DMS53 (cell line): ENCODE measurements at regions not wholly inside any gene's neighbourhood (a gene's known extent, or its start where the extent isn't known, plus 50 kb on each side); places are given as distances from the start of the nearest gene placed in this dataset.

ENCODE experiments used
- DNase-seq: peaks from one replicate; lab custom pipeline; 2025; lab: John Stamatoyannopoulos, UW

DNA sequence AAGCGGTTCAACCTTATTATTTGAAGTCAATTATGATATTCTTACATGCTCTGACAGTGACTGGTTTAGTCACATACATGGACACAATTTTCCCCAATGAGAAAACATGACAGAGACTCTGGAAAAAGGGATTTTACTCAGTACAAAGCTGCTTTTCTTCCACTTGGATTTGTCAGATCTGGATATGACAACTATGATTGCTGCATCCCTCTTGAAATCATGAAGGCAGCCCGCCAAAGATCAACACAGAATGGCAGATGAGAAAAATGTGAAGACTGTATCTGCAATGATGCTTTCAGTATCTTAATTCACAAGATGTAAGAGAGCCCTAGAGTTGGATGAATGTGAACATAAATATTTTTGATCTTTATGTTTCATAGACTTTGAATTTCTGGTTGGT, 439.6 kb downstream of the CDH8 start:
- no peak for DNase-seq

DNA sequence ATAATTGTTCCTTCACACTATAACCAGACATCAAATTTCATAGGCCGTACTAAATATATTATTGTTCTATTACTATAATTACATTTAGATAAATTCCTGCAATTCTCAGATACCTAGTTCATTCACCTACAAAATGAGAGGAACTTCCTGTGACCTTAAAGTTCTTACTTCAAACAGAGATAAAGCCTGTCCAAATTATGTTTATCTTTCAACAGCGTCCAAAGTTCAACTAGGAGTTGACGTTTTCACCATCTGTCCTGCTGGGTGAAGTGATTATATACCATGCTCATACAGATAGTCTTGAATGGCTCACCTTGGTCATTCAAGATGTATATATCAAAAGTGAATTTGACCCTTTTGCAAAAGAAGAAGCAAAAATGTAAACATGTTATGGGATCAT, 440.6 kb downstream of the CDH8 start:
- DNase-seq = peak; percentile 51

DNA sequence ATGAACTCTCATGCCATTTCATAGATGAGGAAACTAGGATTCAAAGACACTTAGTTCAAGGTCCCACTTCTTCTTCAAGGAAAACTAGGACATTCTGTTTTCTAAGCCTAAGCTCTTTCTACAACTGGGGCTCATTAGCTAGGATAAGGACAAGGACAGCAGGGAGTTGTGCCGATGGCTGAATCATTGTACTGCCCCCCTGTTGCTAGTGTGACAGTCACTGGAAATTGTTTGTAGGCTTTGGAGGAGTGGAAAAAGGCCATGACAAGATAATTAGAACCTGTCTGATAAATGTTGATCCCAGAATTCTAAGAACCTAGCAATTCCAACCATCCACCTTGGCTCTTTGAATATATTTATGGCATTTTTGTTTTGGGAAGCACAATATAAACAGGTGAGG, 445.7 kb downstream of the CDH8 start:
- no peak for DNase-seq

DNA sequence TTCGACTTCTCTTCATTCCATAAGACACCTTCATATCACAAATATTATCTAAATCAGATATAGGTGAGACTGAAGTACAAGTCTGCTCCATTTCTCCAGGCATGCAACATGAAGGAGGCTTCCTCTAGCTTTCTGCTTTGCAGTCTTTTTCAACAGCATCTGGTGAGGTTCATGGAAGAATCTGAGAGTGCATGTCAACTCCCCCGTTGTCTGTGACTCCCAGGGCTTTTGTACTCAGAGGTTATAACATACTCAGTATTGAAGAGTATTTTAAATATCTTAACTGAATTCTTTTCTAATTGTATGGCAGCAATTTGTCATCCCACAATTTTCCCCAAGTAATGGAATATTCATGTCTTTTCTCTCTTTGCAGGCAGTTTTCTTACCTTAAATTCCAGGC, 448.7 kb downstream of the CDH8 start:
- no peak for DNase-seq

DNA sequence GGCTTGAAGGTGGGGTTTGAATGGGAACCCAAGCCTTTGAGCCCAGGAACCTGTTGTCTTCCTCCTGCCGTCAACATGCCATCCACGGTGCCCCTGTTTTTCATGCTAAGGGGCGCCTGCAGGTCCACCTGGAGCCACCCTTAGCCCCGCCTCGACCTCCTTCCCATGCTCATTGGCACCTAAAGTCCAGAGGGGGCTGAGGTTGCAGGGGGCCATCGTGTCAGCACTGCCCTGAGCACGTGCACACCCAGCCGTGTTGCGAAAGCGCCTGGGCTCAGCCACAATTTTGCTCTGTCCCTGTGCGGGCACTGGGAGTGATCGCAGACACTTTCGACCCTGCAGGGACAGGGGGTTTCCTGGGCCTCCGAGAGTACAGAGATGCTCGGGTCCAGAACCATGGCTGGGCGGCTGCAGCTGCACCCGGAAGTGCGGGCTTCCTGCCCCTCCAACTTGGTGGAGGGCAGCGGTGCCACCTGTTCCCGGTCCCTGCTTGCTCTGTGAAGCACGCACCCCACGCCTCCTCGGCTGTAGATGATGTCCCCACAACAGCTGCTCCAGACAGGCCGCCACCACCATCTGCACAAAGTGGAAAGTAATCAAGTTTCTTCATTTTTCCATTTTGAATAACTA, 454.7 kb downstream of the CDH8 start:
- DNase-seq = no peak

DNA sequence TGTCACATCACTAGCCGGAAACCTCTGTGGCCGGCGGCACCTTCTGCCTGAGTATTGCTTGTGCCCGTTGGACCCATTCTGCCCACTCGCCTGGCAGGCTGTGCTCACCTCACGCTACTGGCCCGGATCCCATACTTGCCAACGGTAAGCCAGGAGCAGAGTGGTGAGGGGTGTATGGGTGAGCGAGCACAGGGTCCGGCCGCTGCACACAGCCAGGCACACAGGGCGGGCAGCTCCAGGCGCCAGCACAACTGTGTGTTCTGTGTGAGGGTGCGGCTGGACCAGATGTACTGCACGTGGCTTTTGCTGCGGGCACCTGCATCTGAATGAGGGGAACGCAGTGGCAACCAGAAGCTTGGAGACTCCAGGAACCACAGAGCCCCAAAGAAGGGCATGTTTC, 455.7 kb downstream of the CDH8 start:
- no peak for DNase-seq

DNA sequence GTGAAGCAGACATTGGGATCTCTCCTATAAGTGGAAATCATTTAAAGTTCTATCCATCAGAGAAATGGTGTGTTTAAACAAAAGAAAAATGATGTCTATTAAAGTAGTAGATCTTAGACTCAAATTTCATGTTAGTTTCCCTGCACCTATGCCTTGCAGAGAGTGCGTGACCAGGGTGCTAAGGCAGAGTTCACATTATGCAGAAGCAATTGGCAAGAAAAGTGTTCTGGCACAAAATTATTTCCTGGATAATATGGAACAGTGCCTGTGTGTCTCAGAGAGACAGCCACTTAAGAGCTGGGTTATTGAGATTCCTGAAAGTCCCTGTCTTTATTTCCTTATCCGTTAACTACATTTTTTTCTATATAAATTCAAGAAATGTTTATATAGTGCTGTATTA, 457.0 kb downstream of the CDH8 start:
- no peak for DNase-seq

DNA sequence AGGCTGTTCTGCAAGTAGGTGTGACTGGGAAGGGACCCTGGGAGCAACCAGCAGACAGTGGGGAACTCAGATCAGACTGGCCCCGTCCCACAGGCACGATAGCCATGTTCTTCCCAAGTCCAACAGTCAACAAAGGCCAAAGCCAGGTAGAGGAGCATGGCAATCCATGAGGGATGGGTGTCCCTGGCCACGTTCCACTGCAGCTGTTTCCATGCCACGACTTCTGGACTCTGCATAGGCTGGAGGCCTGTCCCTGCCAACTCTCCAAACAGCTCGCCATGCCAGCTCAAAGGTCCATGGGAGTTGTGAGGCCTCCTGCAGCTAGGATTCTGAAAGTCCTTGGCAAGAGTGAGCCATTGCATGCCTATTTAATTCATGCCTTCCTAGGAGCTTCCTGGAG, 459.8 kb downstream of the CDH8 start:
- DNase-seq = no peak

DNA sequence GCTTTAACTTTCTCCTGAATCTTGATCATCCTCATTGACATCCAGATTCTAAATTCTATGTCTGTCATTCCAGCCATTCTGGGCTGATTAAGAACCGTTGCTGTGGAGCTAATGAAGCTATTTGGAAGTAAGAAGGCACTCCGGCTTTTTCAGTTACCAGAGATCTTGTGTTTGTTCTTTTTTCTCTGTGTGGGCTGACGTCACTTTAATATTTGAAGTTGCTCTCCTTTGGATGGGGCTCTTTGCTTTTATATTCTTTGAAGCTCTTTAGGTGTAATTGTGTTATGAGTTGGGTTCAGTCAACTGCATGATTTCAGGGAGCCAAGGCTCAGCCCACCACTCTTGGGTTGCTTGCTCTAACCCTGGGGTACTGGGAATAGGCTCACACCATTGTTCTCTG, 460.6 kb downstream of the CDH8 start:
- DNase-seq = no peak

DNA sequence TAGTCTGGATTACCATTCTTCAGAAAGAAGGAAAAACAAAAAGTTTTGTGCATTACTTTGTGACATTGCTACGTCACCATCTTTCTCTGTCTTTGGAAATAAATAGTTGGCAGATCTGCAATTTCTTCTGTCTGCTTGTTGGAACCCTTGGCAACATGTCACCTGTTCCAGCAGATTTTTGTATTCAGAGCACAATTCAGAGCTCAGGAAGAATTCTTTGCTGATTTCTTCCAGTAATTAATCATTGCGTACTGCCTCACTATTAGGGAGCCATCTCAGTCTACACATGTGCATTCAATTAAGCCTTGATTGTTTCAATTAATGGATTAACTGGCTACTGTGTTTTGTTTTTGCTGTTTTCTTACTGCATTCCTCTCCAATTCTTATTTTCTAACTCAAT, 467.2 kb downstream of the CDH8 start:
- no peak for DNase-seq

DNA sequence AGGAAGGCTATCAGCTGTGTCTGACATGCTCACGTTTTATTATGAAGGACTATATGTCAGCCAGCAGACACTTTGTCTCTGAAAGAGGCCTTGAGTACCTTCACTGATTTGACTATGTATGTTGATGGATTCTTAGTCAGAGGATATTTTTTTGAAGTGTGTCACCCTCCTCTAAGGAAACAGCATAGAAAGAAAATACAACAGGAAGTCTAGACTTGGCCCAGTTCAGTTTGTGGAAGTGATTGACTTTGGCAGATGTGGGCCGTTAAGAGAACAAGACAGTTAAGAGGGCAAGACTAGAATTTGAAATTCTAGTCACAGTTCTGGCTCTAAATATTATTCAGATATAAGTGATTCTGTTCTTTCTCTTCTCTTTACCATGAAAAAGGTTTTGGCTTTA, 471.5 kb downstream of the CDH8 start:
- no peak for DNase-seq

DNA sequence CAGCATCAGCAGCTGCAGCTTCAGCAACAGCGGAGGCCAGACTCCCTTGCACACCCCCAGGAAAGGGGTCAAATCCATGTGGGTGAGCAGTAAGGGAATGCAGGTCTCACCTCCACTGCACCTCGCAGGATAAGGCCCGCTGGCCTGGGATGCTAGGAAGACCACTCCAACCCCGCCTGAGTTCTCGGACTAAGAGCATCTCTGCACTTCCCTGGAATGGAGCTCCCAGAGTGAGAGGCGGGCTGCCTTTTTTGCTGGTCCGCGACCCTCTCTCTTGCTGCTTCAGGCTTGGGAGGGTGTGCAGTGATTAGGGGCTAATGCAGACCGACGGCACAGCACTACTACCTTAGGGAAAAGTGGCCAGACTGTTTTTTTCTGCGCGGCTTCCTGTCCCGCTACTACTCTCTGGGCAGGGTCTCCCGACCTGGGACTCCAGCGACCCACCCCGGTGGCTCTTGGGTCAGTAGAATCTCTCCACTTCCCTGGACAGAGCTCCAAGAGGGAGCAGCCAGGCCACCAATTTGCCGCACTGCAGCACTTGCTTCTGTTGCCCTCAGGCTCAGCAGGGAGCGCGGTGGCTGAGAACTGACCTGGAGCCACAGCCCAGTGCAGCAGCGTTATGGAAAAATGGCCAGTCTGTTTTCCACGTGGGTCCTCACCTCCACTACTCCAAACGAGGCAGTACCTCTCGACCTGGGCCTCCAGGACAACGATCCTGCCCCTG, 480.4 kb downstream of the CDH8 start:
- no peak for DNase-seq

DNA sequence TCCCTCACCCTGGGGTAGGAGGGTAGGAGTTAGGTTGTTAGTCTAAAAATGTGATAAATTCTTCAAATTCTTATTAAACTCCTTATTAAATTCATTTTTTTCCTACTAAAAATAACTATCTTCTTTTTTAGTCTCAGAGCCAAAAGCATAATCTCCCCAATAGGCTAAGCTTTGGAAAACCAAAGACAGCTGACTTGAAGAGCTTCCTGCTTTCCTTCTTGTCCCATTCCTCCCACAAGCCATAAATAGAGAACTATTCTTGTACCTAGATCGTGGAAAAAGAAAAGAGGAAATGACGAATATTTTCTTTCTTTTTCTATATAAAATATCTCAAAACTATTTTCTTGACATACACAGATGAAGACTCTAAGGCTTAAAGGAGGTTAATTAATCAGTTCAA, 486.9 kb downstream of the CDH8 start:
- no peak for DNase-seq

DNA sequence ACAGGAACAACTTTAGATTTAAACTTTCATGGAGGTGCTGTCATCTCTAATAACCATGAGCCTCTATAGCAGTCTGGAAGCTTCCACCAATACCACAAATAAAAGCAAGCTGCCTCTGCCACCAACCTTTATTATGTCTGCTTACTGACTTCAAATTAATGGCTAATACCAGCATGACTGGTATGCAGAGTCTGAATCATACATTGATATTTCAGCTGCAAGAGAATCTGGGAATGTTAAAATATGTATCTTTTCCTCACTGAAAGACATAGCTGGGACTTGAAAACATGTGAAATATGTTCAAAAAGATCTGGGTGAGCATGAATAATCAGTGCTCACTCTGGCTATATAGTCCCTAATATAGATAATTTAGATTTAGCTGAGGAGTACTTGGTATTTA, 488.6 kb downstream of the CDH8 start:
- no peak for DNase-seq

DNA sequence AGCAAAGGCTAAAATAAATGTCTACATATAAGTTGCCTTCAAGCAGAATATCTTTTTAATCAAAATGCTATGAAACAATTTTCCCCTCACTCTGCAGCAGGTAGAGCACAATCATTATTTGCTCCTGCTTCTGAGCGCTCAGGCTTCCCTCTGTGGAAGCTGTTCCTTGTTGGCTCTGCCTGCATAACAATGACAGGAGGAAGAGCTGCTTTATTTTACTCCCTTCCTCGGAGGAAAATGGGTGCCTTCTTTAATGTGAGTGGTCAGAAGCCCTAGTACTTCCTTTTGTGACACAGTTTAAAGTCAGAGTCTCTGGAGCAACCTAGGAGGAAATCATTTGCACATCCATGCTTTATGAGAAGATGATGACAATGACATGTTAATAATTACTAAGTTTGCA, 492.1 kb downstream of the CDH8 start:
- no peak for DNase-seq

DNA sequence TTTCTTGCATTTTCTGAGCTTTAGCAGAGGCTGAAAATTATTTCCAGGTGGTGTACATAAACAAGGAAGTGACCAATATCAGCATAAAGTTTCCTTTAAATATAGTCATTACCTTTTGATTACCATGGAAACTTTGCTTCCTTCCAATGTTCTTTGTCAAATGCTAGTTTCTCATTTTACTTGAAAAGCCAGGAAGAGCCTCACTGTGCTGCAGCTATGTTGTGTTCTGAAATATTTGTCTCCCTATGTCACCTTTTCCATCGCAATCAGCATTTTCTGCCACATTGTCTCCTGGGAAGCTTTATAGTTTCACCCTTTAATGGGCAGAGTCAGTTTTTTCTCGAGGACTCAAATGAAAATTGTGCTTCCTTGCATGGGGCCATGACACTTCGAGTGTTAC, 496.0 kb downstream of the CDH8 start:
- no peak for DNase-seq

DNA sequence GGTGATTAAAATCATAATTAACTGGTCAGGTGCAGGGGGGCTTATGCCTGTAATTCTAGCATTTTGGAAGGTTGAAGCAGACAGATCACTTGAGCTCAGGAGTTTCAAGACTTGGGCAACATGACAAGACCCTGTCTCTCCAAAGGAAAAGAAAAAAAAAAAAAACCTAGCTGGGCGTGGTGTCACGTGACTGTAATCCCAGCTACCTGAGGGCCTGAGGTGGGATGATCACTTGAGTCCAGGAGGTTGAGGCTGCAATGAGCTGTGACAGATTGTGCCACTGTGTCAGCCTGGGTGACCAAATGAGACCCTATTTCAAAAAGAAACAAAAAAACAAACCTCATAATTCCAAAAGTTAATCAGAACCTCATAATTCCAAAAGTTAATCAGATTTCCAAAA, 505.5 kb downstream of the CDH8 start:
- no peak for DNase-seq

DNA sequence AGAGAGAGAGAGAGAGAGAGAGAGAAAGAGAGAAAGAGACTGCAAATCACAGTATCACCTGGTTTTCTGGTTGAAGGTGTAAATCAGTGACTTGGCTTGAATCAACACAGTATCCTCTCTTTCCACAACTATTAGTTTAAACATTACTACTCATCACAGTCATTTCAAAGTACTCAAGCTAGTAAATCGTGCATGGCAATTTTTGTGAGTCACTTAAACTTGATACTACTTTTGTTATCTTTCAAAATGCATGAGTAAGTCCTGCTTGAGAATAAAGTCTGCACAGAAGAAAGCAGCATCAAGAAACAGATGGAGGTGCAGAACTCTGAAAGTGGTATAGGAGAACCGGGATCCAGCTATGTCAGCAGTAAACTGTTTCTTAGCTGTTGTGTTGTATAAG, 535.4 kb downstream of the CDH8 start:
- peak; percentile 21 for DNase-seq

DNA sequence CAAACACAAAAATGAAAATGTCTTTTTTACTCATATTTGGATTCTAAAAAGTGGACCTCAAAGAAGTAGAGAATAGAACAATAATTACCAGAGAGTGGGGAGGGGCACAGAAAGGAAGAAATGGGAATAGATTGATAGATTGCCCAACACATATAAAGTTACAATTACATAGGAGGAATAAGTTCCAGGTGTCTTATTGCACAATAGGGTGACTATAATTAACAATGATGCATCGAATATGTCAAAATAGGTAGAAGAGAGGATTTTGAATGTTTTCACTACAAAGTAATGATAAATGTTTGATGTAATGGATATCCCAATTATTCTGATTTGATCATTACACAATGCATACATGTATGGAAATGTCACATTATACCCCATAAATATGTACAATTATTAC, 556.0 kb downstream of the CDH8 start:
- no peak for DNase-seq

DNA sequence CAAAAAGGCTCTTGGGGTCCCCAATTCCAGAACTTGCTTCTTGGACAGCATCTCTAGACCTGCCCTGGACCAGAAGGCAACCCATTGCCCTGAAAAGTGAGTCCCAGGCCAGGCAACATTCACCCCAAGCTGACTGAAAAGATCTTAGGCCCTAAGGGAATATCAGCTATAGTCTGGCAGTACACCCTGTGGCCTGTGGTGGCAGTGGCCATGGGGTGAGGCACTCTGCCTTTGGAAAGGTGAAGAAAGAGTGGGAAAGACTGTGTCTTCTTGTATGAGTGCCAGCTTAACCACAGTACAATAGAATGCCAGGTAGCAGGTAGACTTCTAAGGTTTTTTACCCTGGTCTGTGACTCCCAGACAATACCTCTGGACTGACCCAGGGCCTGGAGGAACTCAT, 564.5 kb downstream of the CDH8 start:
- DNase-seq = no peak

DNA sequence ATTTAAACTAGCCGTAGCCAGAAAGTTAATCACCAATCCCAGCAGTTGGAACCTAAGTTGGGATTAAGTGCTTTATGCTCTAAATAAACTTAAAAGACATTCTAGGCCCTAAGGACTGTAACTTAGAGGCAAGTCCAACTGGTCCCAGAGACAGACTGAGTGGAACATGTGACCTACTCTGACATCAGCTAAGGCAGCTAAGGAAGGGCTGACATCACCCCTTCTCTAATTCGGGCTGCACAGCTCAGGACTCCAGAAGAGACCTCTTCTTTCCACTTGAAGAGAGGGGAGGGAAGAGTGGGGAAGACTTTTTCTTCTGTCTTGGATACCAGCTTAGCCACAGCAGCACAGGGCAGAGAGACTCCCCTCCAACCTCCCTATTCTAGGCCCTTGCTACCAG, 565.2 kb downstream of the CDH8 start:
- DNase-seq = no peak

DNA sequence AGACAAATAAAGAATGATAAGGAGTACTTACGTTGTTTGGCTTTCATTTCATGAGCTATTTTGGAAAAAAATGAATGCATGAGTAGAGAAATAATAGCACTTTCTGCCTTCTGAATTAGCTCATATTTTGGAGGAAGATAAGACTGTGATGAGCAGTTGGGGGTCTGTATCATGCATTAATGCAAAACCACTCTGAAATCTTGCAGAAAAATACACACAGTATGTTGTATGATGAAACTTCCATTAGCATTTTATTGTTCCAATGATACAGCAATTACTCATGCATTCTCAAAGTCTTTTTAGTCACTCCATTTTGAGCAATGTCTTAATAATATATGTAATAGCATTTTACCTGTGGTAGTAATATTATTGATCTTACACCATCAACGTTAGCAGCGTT, 571.0 kb downstream of the CDH8 start:
- no peak for DNase-seq

DNA sequence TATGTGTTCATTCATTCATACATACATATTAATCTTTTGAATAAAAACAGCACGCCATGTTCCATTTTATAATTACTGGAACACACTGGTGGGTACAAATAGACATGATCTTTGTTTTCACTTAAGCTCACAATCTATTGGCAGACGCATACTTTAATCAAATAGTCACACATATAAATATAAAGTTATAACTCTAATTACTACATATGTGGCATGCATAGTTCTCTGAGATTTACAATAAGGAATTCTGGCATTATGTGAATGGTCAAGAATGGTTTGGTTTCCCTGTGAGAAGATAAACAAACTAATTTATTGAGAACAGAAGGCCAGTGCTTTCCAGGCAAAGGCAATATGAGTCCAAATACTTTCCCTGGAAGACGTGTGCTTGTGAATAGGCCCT, 576.2 kb downstream of the CDH8 start:
- DNase-seq = no peak

DNA sequence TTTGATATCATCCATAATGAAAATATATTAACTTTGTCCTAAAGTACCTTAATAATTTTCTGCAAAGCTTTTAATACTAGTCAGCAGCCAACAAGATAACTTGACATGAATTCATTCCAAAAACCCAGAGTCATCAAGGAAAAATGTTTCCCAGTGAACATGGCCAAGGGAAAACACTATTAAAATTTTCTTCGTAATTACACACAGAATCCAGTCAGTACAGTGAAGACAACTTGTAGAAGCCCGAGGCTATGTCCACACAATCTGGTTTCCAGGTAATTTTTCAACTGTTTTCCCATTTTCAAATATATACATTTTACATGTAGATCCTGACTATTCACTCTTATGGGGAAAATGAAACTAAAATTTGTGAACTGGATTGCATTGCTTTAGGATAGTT, 600.9 kb downstream of the CDH8 start:
- no peak for DNase-seq
